Stimulated activated naive B cell treated with anti-CD40 and anti-IgM and Interleukin-4, amounts not matched to agents 10 μg/mL and 1 μg/mL and 100 μg/mL, for 72 hours (primary cell): ENCODE measurements at regions not wholly inside any gene's neighbourhood (a gene's known extent, or its start where the extent isn't known, plus 50 kb on each side); places are given as distances from the start of the nearest gene placed in this dataset.

Source experiments
- ATAC-seq, 2 donors: fragments of 150-1000 bp; cut with Tn5 transposase; replicated peaks; 2 replicates each; pipeline ENCODE4 v1.10.0; 2021; ENCODE audit warnings: moderate library complexity in 1 of 2
- DNase-seq: peaks from one replicate; pipeline ENCODE4 v3.0.0; 2021
- H3K27ac Mint-ChIP-seq: one replicate; pipeline ENCODE4 v1.8.0; 2022; ENCODE audit warnings: mild to moderate bottlenecking, mixed read lengths
- H3K27me3 Mint-ChIP-seq, 2 donors: one replicate each; pipeline ENCODE4 v1.8.0; 2022; ENCODE audit warnings: mixed read lengths in 2 of 2
- H3K36me3 Mint-ChIP-seq, 2 donors: one replicate each; pipeline ENCODE4 v1.8.0; 2022; ENCODE audit warnings: mixed read lengths in 2 of 2, mild to moderate bottlenecking in 1 of 2
- H3K4me1 Mint-ChIP-seq, 2 donors: one replicate each; pipeline ENCODE4 v1.8.0; 2022; ENCODE audit warnings: mixed read lengths in 2 of 2, mild to moderate bottlenecking in 1 of 2
- H3K4me3 Mint-ChIP-seq, 2 donors: one replicate each; pipeline ENCODE4 v1.8.0; 2022; ENCODE audit warnings: mild to moderate bottlenecking in 2 of 2, mixed read lengths in 2 of 2, moderate library complexity in 1 of 2
- H3K9me3 Mint-ChIP-seq, 2 donors: one replicate each; pipeline ENCODE4 v1.8.0; 2022; ENCODE audit warnings: mixed read lengths in 2 of 2, mild to moderate bottlenecking in 1 of 2

- Mint-ChIP-seq H3K4me3 (no peak overlapping the region), H3K27me3 (no peaks in the 10 kb centered on the region), H3K4me1 (no peaks in the 10 kb centered on the region), H3K27ac (no peak overlapping the region), H3K36me3 (no peaks in the 10 kb centered on the region), H3K9me3 (peaks cover 8 to 17% of the 10 kb centered on the region in 2 donors)
- DNase-seq (no peak), ATAC-seq (no peak)
Observed at GRCh38 chr4:124910327-124910726, 197.8 kb upstream of the ANKRD50 start.

GRCh38 chr4:124907881-124908280 is 195.3 kb upstream of the ANKRD50 start:
- no peak for DNase-seq
- Mint-ChIP-seq H3K4me1 (no peaks in the 10 kb centered on the region), H3K4me3 (no peak overlapping the region), H3K36me3 (no peaks in the 10 kb centered on the region), H3K27me3 (no peaks in the 10 kb centered on the region), H3K27ac (no peak overlapping the region), H3K9me3 (peaks cover 8 to 13% of the 10 kb centered on the region in 2 donors)
- ATAC-seq, result no peak

GRCh38 chr4:124905441-124905840 is 192.9 kb upstream of the ANKRD50 start:
- Mint-ChIP-seq H3K4me1 (no peaks in the 10 kb centered on the region), H3K27me3 (no peaks in the 10 kb centered on the region), H3K9me3 (peaks cover 0 to 2% of the 10 kb centered on the region in 2 donors), H3K36me3 (no peaks in the 10 kb centered on the region), H3K4me3 (no peak overlapping the region), H3K27ac (no peak overlapping the region)
- no peak for DNase-seq
- no peak for ATAC-seq

- DNase-seq (no peak), ATAC-seq (no peak)
- Mint-ChIP-seq H3K36me3 (no peaks in the 10 kb centered on the region), H3K27me3 (no peaks in the 10 kb centered on the region), H3K27ac (no peak overlapping the region), H3K4me1 (no peaks in the 10 kb centered on the region), H3K9me3 (no peaks in the 10 kb centered on the region), H3K4me3 (no peak overlapping the region)
Observed at GRCh38 chr4:124904723-124905388, 192.3 kb upstream of the ANKRD50 start.

GRCh38 chr4:124903995-124904722 is 191.6 kb upstream of the ANKRD50 start:
- ATAC-seq (no peak), DNase-seq (no peak)
- H3K36me3 Mint-ChIP-seq, result no peaks in the 10 kb centered on the region
- H3K27me3 Mint-ChIP-seq, result no peaks in the 10 kb centered on the region
- H3K4me1 Mint-ChIP-seq, result no peaks in the 10 kb centered on the region
- H3K9me3 Mint-ChIP-seq, result no peaks in the 10 kb centered on the region
- H3K27ac Mint-ChIP-seq, result no peak overlapping the region
- H3K4me3 Mint-ChIP-seq, result no peak overlapping the region

- Mint-ChIP-seq H3K4me1 (no peaks in the 10 kb centered on the region), H3K27me3 (no peaks in the 10 kb centered on the region), H3K27ac (no peak overlapping the region), H3K4me3 (no peak overlapping the region), H3K36me3 (no peaks in the 10 kb centered on the region), H3K9me3 (no peaks in the 10 kb centered on the region)
- ATAC-seq (no peak), DNase-seq (no peak)
Observed at GRCh38 chr4:124902001-124902515, 189.5 kb upstream of the ANKRD50 start.

- no peaks in the 10 kb centered on the region for H3K36me3 Mint-ChIP-seq
- no peak for ATAC-seq
- H3K4me1 Mint-ChIP-seq, result no peaks in the 10 kb centered on the region
Observed at GRCh38 chr4:124899997-124900396, 187.5 kb upstream of the ANKRD50 start.

GRCh38 chr4:124890522-124890921 is 178.0 kb upstream of the ANKRD50 start:
- Mint-ChIP-seq H3K4me3 (no peak overlapping the region), H3K36me3 (no peaks in the 10 kb centered on the region), H3K27me3 (no peaks in the 10 kb centered on the region), H3K27ac (no peak overlapping the region), H3K9me3 (peaks cover 4 to 5% of the 10 kb centered on the region in 2 donors), H3K4me1 (no peaks in the 10 kb centered on the region)
- DNase-seq (no peak), ATAC-seq (no peak)

More at GRCh38 chr4:124899997-124900396, 187.5 kb upstream of the ANKRD50 start:
- H3K4me3 Mint-ChIP-seq, result no peak overlapping the region
- peaks cover under 1 to 3% of the 10 kb centered on the region in 2 donors for H3K9me3 Mint-ChIP-seq
- H3K27ac Mint-ChIP-seq, result no peak overlapping the region
- no peak for DNase-seq
- no peaks in the 10 kb centered on the region for H3K27me3 Mint-ChIP-seq

- no peaks in the 10 kb centered on the region for H3K27me3 Mint-ChIP-seq
- ATAC-seq (no peak), DNase-seq (no peak)
- no peak overlapping the region for H3K4me3 Mint-ChIP-seq
- no peak overlapping the region for H3K27ac Mint-ChIP-seq
- peaks cover 0 to 2% of the 10 kb centered on the region in 2 donors for H3K9me3 Mint-ChIP-seq
- H3K36me3 Mint-ChIP-seq, result no peaks in the 10 kb centered on the region
- no peaks in the 10 kb centered on the region for H3K4me1 Mint-ChIP-seq
Observed at GRCh38 chr4:124887739-124888138, 175.2 kb upstream of the ANKRD50 start.

- no peak for ATAC-seq
- Mint-ChIP-seq H3K4me1 (no peaks in the 10 kb centered on the region), H3K27me3 (no peaks in the 10 kb centered on the region), H3K36me3 (no peaks in the 10 kb centered on the region), H3K4me3 (no peak overlapping the region), H3K27ac (no peak overlapping the region), H3K9me3 (no peaks in the 10 kb centered on the region)
- DNase-seq, result no peak
Observed at GRCh38 chr4:124884316-124884715, 171.8 kb upstream of the ANKRD50 start.

GRCh38 chr4:124883632-124884031 is 171.1 kb upstream of the ANKRD50 start:
- no peak for ATAC-seq
- Mint-ChIP-seq H3K27ac (no peak overlapping the region), H3K9me3 (peaks cover 0 to 1% of the 10 kb centered on the region in 2 donors), H3K36me3 (no peaks in the 10 kb centered on the region), H3K4me1 (no peaks in the 10 kb centered on the region), H3K4me3 (no peak overlapping the region), H3K27me3 (no peaks in the 10 kb centered on the region)
- no peak for DNase-seq

GRCh38 chr4:124879195-124879594 is 166.7 kb upstream of the ANKRD50 start:
- Mint-ChIP-seq H3K36me3 (peaks cover 0 to 9% of the 10 kb centered on the region in 2 donors), H3K4me1 (no peaks in the 10 kb centered on the region), H3K27me3 (no peaks in the 10 kb centered on the region), H3K27ac (no peak overlapping the region), H3K4me3 (no peak overlapping the region), H3K9me3 (peaks cover 12 to 14% of the 10 kb centered on the region in 2 donors)
- no peak for ATAC-seq
- DNase-seq, result no peak

GRCh38 chr4:124874172-124874450 is 161.6 kb upstream of the ANKRD50 start:
- DNase-seq (no peak), ATAC-seq (no peak)
- Mint-ChIP-seq H3K36me3 (peaks cover 0 to 9% of the 10 kb centered on the region in 2 donors), H3K27me3 (no peaks in the 10 kb centered on the region), H3K9me3 (peaks cover 11 to 14% of the 10 kb centered on the region in 2 donors), H3K4me1 (no peaks in the 10 kb centered on the region), H3K27ac (no peak overlapping the region), H3K4me3 (no peak overlapping the region)

- Mint-ChIP-seq H3K27ac (no peak overlapping the region), H3K36me3 (peaks cover 0 to 9% of the 10 kb centered on the region in 2 donors), H3K4me3 (no peak overlapping the region), H3K9me3 (peaks cover 11 to 14% of the 10 kb centered on the region in 2 donors), H3K4me1 (no peaks in the 10 kb centered on the region), H3K27me3 (no peaks in the 10 kb centered on the region)
- ATAC-seq (no peak), DNase-seq (no peak)
Observed at GRCh38 chr4:124873361-124874171, 161.0 kb upstream of the ANKRD50 start.
